Loucy (cell line): ENCODE measurements at regions not wholly inside any gene's neighbourhood (a gene's known extent, or its start where the extent isn't known, plus 50 kb on each side); places are given as distances from the start of the nearest gene placed in this dataset.

ENCODE experiments used
- H2AFZ ChIP-seq: fragments of 200-600 bp; sonication (generic); 2 replicates; pipeline ENCODE4 v1.6.0; 2016; ENCODE audit warnings: antibody characterized with exemption, mild to moderate bottlenecking, low read length, moderate library complexity
- H3F3A ChIP-seq: fragments of 200-600 bp; 2 replicates; pipeline ENCODE4 v1.6.0; 2016; ENCODE audit warnings: antibody characterized with exemption, low read depth, mild to moderate bottlenecking
- H3K27me3 ChIP-seq: fragments of 200-600 bp; sonication (generic); 2 replicates; pipeline ENCODE4 v1.6.1; 2014; ENCODE audit warnings: low read length, mild to moderate bottlenecking; ENCODE audit not compliant: insufficient read depth, poor library complexity, severe bottlenecking
- H3K36me3 ChIP-seq: fragments of 200-600 bp; sonication (generic); 2 replicates; pipeline ENCODE4 v1.6.1; 2016; ENCODE audit warnings: low read length; ENCODE audit not compliant: insufficient read depth
- H3K4me1 ChIP-seq: fragments of 200-600 bp; sonication (generic); 2 replicates; pipeline ENCODE4 v1.5.1; 2014; ENCODE audit warnings: low read length, mild to moderate bottlenecking; ENCODE audit not compliant: insufficient read depth, poor library complexity, severe bottlenecking
- H3K4me2 ChIP-seq: fragments of 200-600 bp; sonication (generic); 2 replicates; pipeline ENCODE4 v1.6.0; 2014; ENCODE audit warnings: antibody characterized with exemption, low read length, low read depth, mild to moderate bottlenecking; ENCODE audit not compliant: poor library complexity, severe bottlenecking
- H3K4me3 ChIP-seq: fragments of 200-600 bp; sonication (generic); 2 replicates; pipeline ENCODE4 v1.5.1; 2014; ENCODE audit warnings: low read length, mild to moderate bottlenecking, mixed read lengths; ENCODE audit not compliant: poor library complexity, severe bottlenecking
- H3K79me2 ChIP-seq: fragments of 200-600 bp; sonication (generic); 2 replicates; pipeline ENCODE4 v1.6.1; 2014; ENCODE audit warnings: low read length; ENCODE audit not compliant: insufficient read depth
- H3K9ac ChIP-seq: fragments of 200-600 bp; sonication (generic); 2 replicates; pipeline ENCODE4 v1.6.0; 2014; ENCODE audit warnings: mild to moderate bottlenecking, low read depth, low read length, moderate library complexity; ENCODE audit not compliant: poor library complexity, severe bottlenecking
- H3K9me2 ChIP-seq: fragments of 200-600 bp; sonication (generic); replicated peaks from 2 replicates; pipeline ENCODE4 v1.6.1; 2016; ENCODE audit warnings: low read depth, low read length, mixed read lengths
- H3K9me3 ChIP-seq: fragments of 200-600 bp; sonication (generic); 2 replicates; pipeline ENCODE4 v1.6.1; 2014; ENCODE audit warnings: mild to moderate bottlenecking, antibody characterized with exemption, low read length, low read depth; ENCODE audit not compliant: insufficient read depth
- H4K20me1 ChIP-seq: fragments of 200-600 bp; sonication (generic); 2 replicates; pipeline ENCODE4 v1.6.0; 2014; ENCODE audit warnings: antibody characterized with exemption, low read length, mild to moderate bottlenecking; ENCODE audit not compliant: insufficient read depth, poor library complexity, severe bottlenecking
- EZH2phosphoT487 ChIP-seq: fragments of 200-600 bp; IDR thresholded peaks from 2 replicates; pipeline ENCODE4 v1.6.1; 2018; ENCODE audit warnings: antibody characterized with exemption, mild to moderate bottlenecking, moderate library complexity, borderline replicate concordance
- TF ChIP-seq, protein P1 (sequence below): fragments of 200-600 bp; sonication (generic); conservative IDR thresholded peaks from 2 replicates; pipeline ENCODE4 v1.5.1; 2014; ENCODE audit warnings: mild to moderate bottlenecking, antibody characterized with exemption, low read length

DNA sequence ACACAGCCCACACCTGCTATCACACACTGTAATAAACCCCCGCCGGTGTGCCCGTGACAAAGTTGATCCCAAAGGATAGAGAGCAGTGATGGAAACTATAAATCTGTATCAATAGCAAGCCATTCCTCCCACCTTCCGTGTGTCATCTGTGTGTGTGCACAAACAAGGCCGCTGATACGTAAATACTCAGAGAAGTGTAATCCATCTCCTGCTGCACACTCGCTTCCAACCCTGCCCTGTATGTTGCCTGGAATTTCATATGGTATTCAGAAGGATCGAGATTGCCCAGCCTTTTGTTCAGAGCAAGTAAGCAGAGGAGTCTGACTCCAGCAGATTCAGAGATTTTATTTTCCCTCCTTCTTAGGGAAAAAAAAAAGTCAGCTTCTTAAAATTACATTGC, 581.1 kb upstream of the ZFHX3 start:
- Histone ChIP-seq H3K79me2 (no peaks in the 10 kb centered on the region), H3K9me2 (no peaks in the 10 kb centered on the region), H3K4me3 (no peak overlapping the region), H3K4me1 (no peaks in the 10 kb centered on the region), H3F3A (no peaks in the 10 kb centered on the region), H4K20me1 (no peaks in the 10 kb centered on the region), H3K9ac (no peak overlapping the region), H3K27me3 (no peaks in the 10 kb centered on the region), H2AFZ (no peak overlapping the region), H3K9me3 (no peaks in the 10 kb centered on the region), H3K36me3 (no peaks in the 10 kb centered on the region), H3K4me2 (no peak overlapping the region)
- no peak for TF ChIP-seq EZH2phosphoT487
- TF ChIP-seq, protein P1, sequence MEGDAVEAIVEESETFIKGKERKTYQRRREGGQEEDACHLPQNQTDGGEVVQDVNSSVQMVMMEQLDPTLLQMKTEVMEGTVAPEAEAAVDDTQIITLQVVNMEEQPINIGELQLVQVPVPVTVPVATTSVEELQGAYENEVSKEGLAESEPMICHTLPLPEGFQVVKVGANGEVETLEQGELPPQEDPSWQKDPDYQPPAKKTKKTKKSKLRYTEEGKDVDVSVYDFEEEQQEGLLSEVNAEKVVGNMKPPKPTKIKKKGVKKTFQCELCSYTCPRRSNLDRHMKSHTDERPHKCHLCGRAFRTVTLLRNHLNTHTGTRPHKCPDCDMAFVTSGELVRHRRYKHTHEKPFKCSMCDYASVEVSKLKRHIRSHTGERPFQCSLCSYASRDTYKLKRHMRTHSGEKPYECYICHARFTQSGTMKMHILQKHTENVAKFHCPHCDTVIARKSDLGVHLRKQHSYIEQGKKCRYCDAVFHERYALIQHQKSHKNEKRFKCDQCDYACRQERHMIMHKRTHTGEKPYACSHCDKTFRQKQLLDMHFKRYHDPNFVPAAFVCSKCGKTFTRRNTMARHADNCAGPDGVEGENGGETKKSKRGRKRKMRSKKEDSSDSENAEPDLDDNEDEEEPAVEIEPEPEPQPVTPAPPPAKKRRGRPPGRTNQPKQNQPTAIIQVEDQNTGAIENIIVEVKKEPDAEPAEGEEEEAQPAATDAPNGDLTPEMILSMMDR: no peak

- Histone ChIP-seq H3K27me3 (no peaks in the 10 kb centered on the region), H3F3A (no peaks in the 10 kb centered on the region), H3K9ac (no peak overlapping the region), H3K9me3 (no peaks in the 10 kb centered on the region), H4K20me1 (no peaks in the 10 kb centered on the region), H2AFZ (no peak overlapping the region), H3K79me2 (no peaks in the 10 kb centered on the region), H3K36me3 (no peaks in the 10 kb centered on the region), H3K4me1 (no peaks in the 10 kb centered on the region), H3K4me3 (no peak overlapping the region), H3K9me2 (no peaks in the 10 kb centered on the region), H3K4me2 (no peak overlapping the region)
- TF ChIP-seq, protein P1: no peak
These were observed 569.8 kb upstream of the ZFHX3 start for GRCh38 chr16:73617738-73618137.

- Histone ChIP-seq H3K4me1 (no peaks in the 10 kb centered on the region), H3K9me2 (no peaks in the 10 kb centered on the region), H3K4me3 (no peak overlapping the region), H3K27me3 (no peaks in the 10 kb centered on the region), H3F3A (no peaks in the 10 kb centered on the region), H3K9ac (no peak overlapping the region), H4K20me1 (no peaks in the 10 kb centered on the region), H3K4me2 (no peak overlapping the region), H3K36me3 (no peaks in the 10 kb centered on the region), H2AFZ (0 out of 2 replicates have a peak overlapping the region, but pooled peaks have one; percentile 42), H3K79me2 (no peaks in the 10 kb centered on the region), H3K9me3 (no peaks in the 10 kb centered on the region)
- no peak for TF ChIP-seq EZH2phosphoT487
- TF ChIP-seq, protein P1: no peak
These were observed 568.8 kb upstream of the ZFHX3 start for GRCh38 chr16:73616770-73617169.
